GM12878 (cell line): ENCODE measurements at regions not wholly inside any gene's neighbourhood (a gene's known extent, or its start where the extent isn't known, plus 50 kb on each side); places are given as distances from the start of the nearest gene placed in this dataset.

Experiments
- ATAC-seq: fragments of 200-7000 bp; cut with Tn5 transposase; 3 replicates; pipeline ENCODE4 v1.9.1; 2020; ENCODE audit warnings: mild to moderate bottlenecking, moderate library complexity
- BruUV-seq: library from RNA; stranded (reverse); fragments of 400-500 nt; replicated peaks from 2 replicates; lab custom pipeline; 2021; lab: Mats Ljungman, UMichigan
- CTCF ChIA-PET: fragments of 300-600 bp; sonication (Branson Sonifier 250); formaldehyde crosslinking; extraction: SDS; loops from one replicate; lab custom pipeline; 2021; ENCODE audit warnings: inconsistent platforms; lab: Yijun Ruan, JAX
- POLR2A ChIA-PET: fragments of 350-600 bp; formaldehyde crosslinking; extraction: SDS; loops from one replicate; lab custom pipeline; 2021; ENCODE audit warnings: inconsistent platforms; lab: Charles Lee
- RAD21 ChIA-PET: fragments of 300-600 bp; sonication (Branson Sonifier 250); formaldehyde crosslinking; loops from one replicate; lab custom pipeline; 2023; ENCODE audit warnings: antibody characterized with exemption; ENCODE audit not compliant: unreplicated experiment; lab: Charles Lee
- SMC1A ChIA-PET: fragments of 300-600 bp; sonication (Branson Sonifier 250); formaldehyde crosslinking; loops from one replicate; lab custom pipeline; 2023; ENCODE audit not compliant: unreplicated experiment, uncharacterized antibody; lab: Charles Lee
- DNase-seq: peaks from one replicate; pipeline ENCODE4 v3.0.0-alpha.2; 2011; ENCODE audit warnings: low read depth, low spot score
- FAIRE-seq: peaks from 3 replicates; lab custom pipeline; 2011; peaks lifted over from hg19 to GRCh38; lab: Jason Lieb, UNC
- H2AFZ ChIP-seq: 2 replicates; pipeline ENCODE4 v1.6.0; 2011; ENCODE audit warnings: low read depth, low read length, control low read depth; ENCODE audit not compliant: control insufficient read depth
- H3K27ac ChIP-seq: 2 replicates; pipeline ENCODE4 v1.5.1; 2011; ENCODE audit warnings: control low read depth; ENCODE audit not compliant: control insufficient read depth, insufficient read depth
- H3K27me3 ChIP-seq, 2 experiments: replicated peaks in 1 of 2; 2 replicates each; pipeline versions ENCODE4 v1.6.0 to v1.6.1; 2011; ENCODE audit warnings: low read length in 1 of 2; ENCODE audit not compliant: control insufficient read depth in 2 of 2, insufficient read depth in 2 of 2
- H3K36me3 ChIP-seq, 2 experiments: 2 replicates each; pipeline ENCODE4 v1.5.1; 2011; ENCODE audit warnings: low read length in 1 of 2; ENCODE audit not compliant: control insufficient read depth in 2 of 2, insufficient read depth in 2 of 2
- H3K4me1 ChIP-seq: 2 replicates; pipeline ENCODE4 v1.6.1; 2011; ENCODE audit warnings: mild to moderate bottlenecking, low read length, moderate library complexity, mixed read lengths; ENCODE audit not compliant: control insufficient read depth, insufficient read depth
- H3K4me2 ChIP-seq: 2 replicates; pipeline ENCODE4 v1.6.0; 2011; ENCODE audit warnings: control low read depth; ENCODE audit not compliant: control insufficient read depth, insufficient read depth
- H3K4me3 ChIP-seq: fragments of 200-600 bp; sonication (generic); 2 replicates; pipeline ENCODE4 v1.5.1; 2016
- H3K79me2 ChIP-seq: 2 replicates; pipeline ENCODE4 v1.6.0; 2011; ENCODE audit warnings: low read length; ENCODE audit not compliant: control insufficient read depth, insufficient read depth
- H3K9ac ChIP-seq: 2 replicates; pipeline ENCODE4 v1.8.0; 2011; ENCODE audit warnings: low read length, control low read depth, mixed read lengths; ENCODE audit not compliant: control insufficient read depth, insufficient read depth
- H3K9me3 ChIP-seq: replicated peaks from 3 replicates; pipeline ENCODE4 v1.5.1; 2011; ENCODE audit warnings: mild to moderate bottlenecking, low read length; ENCODE audit not compliant: control insufficient read depth, insufficient read depth
- H4K20me1 ChIP-seq: 2 replicates; pipeline ENCODE4 v1.6.0; 2011; ENCODE audit not compliant: control insufficient read depth, insufficient read depth
- BMI1 ChIP-seq: fragments of 450-650 bp; IDR thresholded peaks from 2 replicates; pipeline ENCODE4 v1.6.1; 2016; ENCODE audit warnings: mild to moderate bottlenecking, moderate library complexity, borderline replicate concordance
- EP300 ChIP-seq, 2 experiments: fragments of 150-350 bp in 1 of 2; IDR thresholded peaks; 2 replicates each; pipeline ENCODE4 v1.6.1; 2011 to 2012; ENCODE audit warnings: low read depth in 2 of 2, low read length in 2 of 2, borderline replicate concordance in 1 of 2, improper control_type of control experiment in 1 of 2, inconsistent platforms in 1 of 2; ENCODE audit not compliant: control insufficient read depth in 1 of 2
- JUND ChIP-seq: IDR thresholded peaks from 2 replicates; pipeline ENCODE4 v1.6.1; 2012; ENCODE audit warnings: low read depth, mild to moderate bottlenecking, low read length, improper control_type of control experiment, moderate library complexity
- KDM1A ChIP-seq: fragments of 200-600 bp; sonication (generic); IDR thresholded peaks from 2 replicates; pipeline ENCODE4 v1.6.1; 2016; ENCODE audit warnings: borderline replicate concordance
- MTA3 ChIP-seq: IDR thresholded peaks from 2 replicates; pipeline ENCODE4 v1.6.1; 2012; ENCODE audit warnings: low read length, inconsistent platforms, borderline replicate concordance
- NR2F1 ChIP-seq: fragments of 450-650 bp; conservative IDR thresholded peaks from 2 replicates; pipeline ENCODE4 v1.6.1; 2017; ENCODE audit warnings: mild to moderate bottlenecking
- PML ChIP-seq: IDR thresholded peaks from 2 replicates; pipeline ENCODE4 v1.6.1; 2012; ENCODE audit warnings: low read length, inconsistent platforms
- RAD51 ChIP-seq: fragments of 450-650 bp; IDR thresholded peaks from 2 replicates; pipeline ENCODE4 v1.6.1; 2016; ENCODE audit warnings: moderate library complexity, mild to moderate bottlenecking, inconsistent platforms
- SRF ChIP-seq, 2 experiments: IDR thresholded peaks; 2 replicates each; pipeline ENCODE4 v1.6.1; 2011; ENCODE audit warnings: low read depth in 2 of 2, low read length in 2 of 2, mild to moderate bottlenecking in 1 of 2, moderate library complexity in 1 of 2
- TBL1XR1 ChIP-seq: IDR thresholded peaks from 2 replicates; pipeline ENCODE4 v1.6.1; 2012; ENCODE audit warnings: low read depth, low read length, improper control_type of control experiment
- ZNF217 ChIP-seq: fragments of 450-650 bp; IDR thresholded peaks from 2 replicates; pipeline ENCODE4 v1.6.1; 2017; ENCODE audit warnings: antibody characterized with exemption, mild to moderate bottlenecking
- ZNF622 ChIP-seq: fragments of 450-650 bp; IDR thresholded peaks from 2 replicates; pipeline ENCODE4 v1.6.1; 2017; ENCODE audit warnings: mild to moderate bottlenecking, inconsistent platforms
- ZZZ3 ChIP-seq: IDR thresholded peaks from 2 replicates; pipeline ENCODE4 v1.6.1; 2011; ENCODE audit warnings: low read depth; ENCODE audit not compliant: control insufficient read depth, insufficient read length
- WGBS: methylation state at CpG from one replicate; pipeline ENCODE4 v1.1.6; 2016; ENCODE audit warnings: low lambda C conversion rate; ENCODE audit not compliant: insufficient replicate concordance, insufficient coverage; ENCODE audit errors: missing lambda C conversion rate; 5-methylcytosine and 5-hydroxymethylcytosine counted together
- in situ Hi-C: fragments of 300-500 bp; cut with MboI; formaldehyde crosslinking; loops from 9 replicates; pipeline ENCODE4 v1.14.3; 2018; ENCODE audit warnings: mixed read lengths
- intact Hi-C: fragments of 100-400 bp; cut with micrococcal nuclease; formaldehyde crosslinking; loops from one replicate; pipeline ENCODE4 v1.14.2; 2022; ENCODE audit not compliant: unreplicated experiment
- TF ChIP-seq, protein P1 (sequence below): fragments of 450-650 bp; conservative IDR thresholded peaks from 2 replicates; pipeline ENCODE4 v1.6.1; 2017; ENCODE audit warnings: mild to moderate bottlenecking, moderate library complexity
- TF ChIP-seq, protein P2 (sequence below): fragments of 450-650 bp; IDR thresholded peaks from 2 replicates; pipeline ENCODE4 v1.6.1; 2017; ENCODE audit warnings: low read depth, mild to moderate bottlenecking, moderate library complexity
- TF ChIP-seq, protein P3 (sequence below): fragments of 450-650 bp; formaldehyde crosslinking; IDR thresholded peaks from 2 replicates; pipeline ENCODE4 v1.4.0; 2020; ENCODE audit warnings: mild to moderate bottlenecking, moderate library complexity
- TF ChIP-seq, protein P4 (sequence below), 3 experiments: IDR thresholded peaks in 2 of 3; conservative IDR thresholded peaks in 1 of 3; 2 replicates each; pipeline ENCODE4 v1.5.1; 2011; ENCODE audit warnings: low read depth in 3 of 3, low read length in 3 of 3, mild to moderate bottlenecking in 3 of 3, control low read depth in 2 of 3, moderate library complexity in 2 of 3, inconsistent platforms in 1 of 3, mixed read lengths in 1 of 3; ENCODE audit not compliant: control insufficient read depth in 2 of 3, insufficient read depth in 1 of 3; ENCODE audit errors: extremely low read depth in 1 of 3

DNA sequence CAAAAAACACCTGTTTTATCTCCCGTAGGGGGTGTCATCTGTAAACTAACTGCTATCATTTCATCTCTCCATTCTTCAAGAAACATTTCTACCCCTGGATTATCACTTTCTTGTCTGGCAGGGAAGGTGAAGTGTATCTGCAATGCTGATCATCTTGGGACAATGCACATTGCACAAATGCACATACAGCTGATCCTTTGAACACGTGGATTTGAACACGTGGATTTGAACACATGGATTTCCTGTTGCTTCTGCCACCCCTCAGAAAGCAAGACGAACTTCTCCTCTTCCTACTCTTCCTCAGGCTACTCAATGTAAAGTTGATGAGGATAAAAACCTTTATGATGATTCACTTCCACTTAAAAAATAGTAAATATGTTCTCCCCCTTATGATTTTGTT lies 147.4 kb upstream of the PRLR start:
- ChIA-PET POLR2A (no interaction called here), SMC1A (interaction anchor here (0.6 kb wide), 2 partner anchors 8 to 67 kb away, joined by 3 read pairs; no protein-coding TSS in a partner anchor), RAD21 (no interaction called here), CTCF (no interaction called here)
- Histone ChIP-seq H3K4me3 (no peak overlapping the region), H3K36me3 (no peaks in the 10 kb centered on the region), H3K79me2 (no peaks in the 10 kb centered on the region), H3K4me2 (no peak overlapping the region), H3K9me3 (no peaks in the 10 kb centered on the region; the same call in 2 of the 3 replicates), H3K9ac (no peak overlapping the region), H3K27me3 (no peaks in the 10 kb centered on the region), H3K4me1 (no peaks in the 10 kb centered on the region), H3K27ac (no peak overlapping the region), H2AFZ (no peak overlapping the region), H4K20me1 (no peaks in the 10 kb centered on the region)
- DNase-seq (no peak), ATAC-seq (no peak), FAIRE-seq (no peak)
- in situ Hi-C loops = no loop called here
- no TSS peak for BruUV-seq
- WGBS = 6% methylated on average over 4 of the region's 4 CpGs
- intact Hi-C loops = no loop called here
- TF ChIP-seq, protein P1, sequence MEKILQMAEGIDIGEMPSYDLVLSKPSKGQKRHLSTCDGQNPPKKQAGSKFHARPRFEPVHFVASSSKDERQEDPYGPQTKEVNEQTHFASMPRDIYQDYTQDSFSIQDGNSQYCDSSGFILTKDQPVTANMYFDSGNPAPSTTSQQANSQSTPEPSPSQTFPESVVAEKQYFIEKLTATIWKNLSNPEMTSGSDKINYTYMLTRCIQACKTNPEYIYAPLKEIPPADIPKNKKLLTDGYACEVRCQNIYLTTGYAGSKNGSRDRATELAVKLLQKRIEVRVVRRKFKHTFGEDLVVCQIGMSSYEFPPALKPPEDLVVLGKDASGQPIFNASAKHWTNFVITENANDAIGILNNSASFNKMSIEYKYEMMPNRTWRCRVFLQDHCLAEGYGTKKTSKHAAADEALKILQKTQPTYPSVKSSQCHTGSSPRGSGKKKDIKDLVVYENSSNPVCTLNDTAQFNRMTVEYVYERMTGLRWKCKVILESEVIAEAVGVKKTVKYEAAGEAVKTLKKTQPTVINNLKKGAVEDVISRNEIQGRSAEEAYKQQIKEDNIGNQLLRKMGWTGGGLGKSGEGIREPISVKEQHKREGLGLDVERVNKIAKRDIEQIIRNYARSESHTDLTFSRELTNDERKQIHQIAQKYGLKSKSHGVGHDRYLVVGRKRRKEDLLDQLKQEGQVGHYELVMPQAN = no peak
- TF ChIP-seq, protein P2, sequence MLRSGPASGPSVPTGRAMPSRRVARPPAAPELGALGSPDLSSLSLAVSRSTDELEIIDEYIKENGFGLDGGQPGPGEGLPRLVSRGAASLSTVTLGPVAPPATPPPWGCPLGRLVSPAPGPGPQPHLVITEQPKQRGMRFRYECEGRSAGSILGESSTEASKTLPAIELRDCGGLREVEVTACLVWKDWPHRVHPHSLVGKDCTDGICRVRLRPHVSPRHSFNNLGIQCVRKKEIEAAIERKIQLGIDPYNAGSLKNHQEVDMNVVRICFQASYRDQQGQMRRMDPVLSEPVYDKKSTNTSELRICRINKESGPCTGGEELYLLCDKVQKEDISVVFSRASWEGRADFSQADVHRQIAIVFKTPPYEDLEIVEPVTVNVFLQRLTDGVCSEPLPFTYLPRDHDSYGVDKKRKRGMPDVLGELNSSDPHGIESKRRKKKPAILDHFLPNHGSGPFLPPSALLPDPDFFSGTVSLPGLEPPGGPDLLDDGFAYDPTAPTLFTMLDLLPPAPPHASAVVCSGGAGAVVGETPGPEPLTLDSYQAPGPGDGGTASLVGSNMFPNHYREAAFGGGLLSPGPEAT = no peak
- no peak for TF ChIP-seq RAD51
- TF ChIP-seq NR2F1 = no peak
- TF ChIP-seq, protein P3, sequence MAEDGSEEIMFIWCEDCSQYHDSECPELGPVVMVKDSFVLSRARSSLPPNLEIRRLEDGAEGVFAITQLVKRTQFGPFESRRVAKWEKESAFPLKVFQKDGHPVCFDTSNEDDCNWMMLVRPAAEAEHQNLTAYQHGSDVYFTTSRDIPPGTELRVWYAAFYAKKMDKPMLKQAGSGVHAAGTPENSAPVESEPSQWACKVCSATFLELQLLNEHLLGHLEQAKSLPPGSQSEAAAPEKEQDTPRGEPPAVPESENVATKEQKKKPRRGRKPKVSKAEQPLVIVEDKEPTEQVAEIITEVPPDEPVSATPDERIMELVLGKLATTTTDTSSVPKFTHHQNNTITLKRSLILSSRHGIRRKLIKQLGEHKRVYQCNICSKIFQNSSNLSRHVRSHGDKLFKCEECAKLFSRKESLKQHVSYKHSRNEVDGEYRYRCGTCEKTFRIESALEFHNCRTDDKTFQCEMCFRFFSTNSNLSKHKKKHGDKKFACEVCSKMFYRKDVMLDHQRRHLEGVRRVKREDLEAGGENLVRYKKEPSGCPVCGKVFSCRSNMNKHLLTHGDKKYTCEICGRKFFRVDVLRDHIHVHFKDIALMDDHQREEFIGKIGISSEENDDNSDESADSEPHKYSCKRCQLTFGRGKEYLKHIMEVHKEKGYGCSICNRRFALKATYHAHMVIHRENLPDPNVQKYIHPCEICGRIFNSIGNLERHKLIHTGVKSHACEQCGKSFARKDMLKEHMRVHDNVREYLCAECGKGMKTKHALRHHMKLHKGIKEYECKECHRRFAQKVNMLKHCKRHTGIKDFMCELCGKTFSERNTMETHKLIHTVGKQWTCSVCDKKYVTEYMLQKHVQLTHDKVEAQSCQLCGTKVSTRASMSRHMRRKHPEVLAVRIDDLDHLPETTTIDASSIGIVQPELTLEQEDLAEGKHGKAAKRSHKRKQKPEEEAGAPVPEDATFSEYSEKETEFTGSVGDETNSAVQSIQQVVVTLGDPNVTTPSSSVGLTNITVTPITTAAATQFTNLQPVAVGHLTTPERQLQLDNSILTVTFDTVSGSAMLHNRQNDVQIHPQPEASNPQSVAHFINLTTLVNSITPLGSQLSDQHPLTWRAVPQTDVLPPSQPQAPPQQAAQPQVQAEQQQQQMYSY (CRISPR knock-in tag) = no peak
- TF ChIP-seq PML = no peak
- TF ChIP-seq, protein P4, sequence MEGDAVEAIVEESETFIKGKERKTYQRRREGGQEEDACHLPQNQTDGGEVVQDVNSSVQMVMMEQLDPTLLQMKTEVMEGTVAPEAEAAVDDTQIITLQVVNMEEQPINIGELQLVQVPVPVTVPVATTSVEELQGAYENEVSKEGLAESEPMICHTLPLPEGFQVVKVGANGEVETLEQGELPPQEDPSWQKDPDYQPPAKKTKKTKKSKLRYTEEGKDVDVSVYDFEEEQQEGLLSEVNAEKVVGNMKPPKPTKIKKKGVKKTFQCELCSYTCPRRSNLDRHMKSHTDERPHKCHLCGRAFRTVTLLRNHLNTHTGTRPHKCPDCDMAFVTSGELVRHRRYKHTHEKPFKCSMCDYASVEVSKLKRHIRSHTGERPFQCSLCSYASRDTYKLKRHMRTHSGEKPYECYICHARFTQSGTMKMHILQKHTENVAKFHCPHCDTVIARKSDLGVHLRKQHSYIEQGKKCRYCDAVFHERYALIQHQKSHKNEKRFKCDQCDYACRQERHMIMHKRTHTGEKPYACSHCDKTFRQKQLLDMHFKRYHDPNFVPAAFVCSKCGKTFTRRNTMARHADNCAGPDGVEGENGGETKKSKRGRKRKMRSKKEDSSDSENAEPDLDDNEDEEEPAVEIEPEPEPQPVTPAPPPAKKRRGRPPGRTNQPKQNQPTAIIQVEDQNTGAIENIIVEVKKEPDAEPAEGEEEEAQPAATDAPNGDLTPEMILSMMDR (IDR thresholded peaks at IDR 0.05 in 2 of 3, conservative IDR thresholded peaks at IDR 0.05 in 1 of 3; ENCODE audit: control insufficient read depth in 2 of 3, extremely low read depth in 1 of 3, insufficient read depth in 1 of 3, low read depth in 3 of 3, low read length in 3 of 3) = no peak
- TF ChIP-seq ZNF217 = no peak
- TF ChIP-seq SRF (IDR thresholded peaks at IDR 0.05; ENCODE audit: low read depth in 2 of 2, low read length in 2 of 2) = no peak
- TF ChIP-seq KDM1A = no peak
- no peak for TF ChIP-seq EP300 (IDR thresholded peaks at IDR 0.05; ENCODE audit: borderline replicate concordance in 1 of 2, control insufficient read depth in 1 of 2, low read depth in 2 of 2, low read length in 2 of 2)
- TF ChIP-seq MTA3 = no peak
- no peak for TF ChIP-seq BMI1
- TF ChIP-seq ZNF622 = no peak
- no peak for TF ChIP-seq TBL1XR1
- no peak for TF ChIP-seq ZZZ3
- no peak for TF ChIP-seq JUND
